Endothelial cell of umbilical vein (primary cell): ENCODE measurements at regions not wholly inside any gene's neighbourhood (a gene's known extent, or its start where the extent isn't known, plus 50 kb on each side); places are given as distances from the start of the nearest gene placed in this dataset.

ENCODE experiments used
- BruUV-seq: library from RNA; stranded (reverse); fragments of 400-500 nt; replicated peaks from 2 replicates; lab custom pipeline; 2021; lab: Mats Ljungman, UMichigan
- CTCF ChIA-PET: fragments of 300-600, 350-600 bp; sonication (Branson Sonifier 250); formaldehyde crosslinking; loops from one replicate; lab custom pipeline; 2021; ENCODE audit warnings: antibody characterized with exemption, inconsistent platforms; lab: Charles Lee
- POLR2A ChIA-PET: fragments of 300-600, 350-600 bp; sonication (Branson Sonifier 250); formaldehyde crosslinking; loops from one replicate; lab custom pipeline; 2021; ENCODE audit warnings: antibody characterized with exemption, inconsistent platforms; lab: Charles Lee
- DNase-seq: peaks from one replicate; pipeline ENCODE4 v3.0.0-alpha.2; 2011; ENCODE audit warnings: low read depth, low spot score
- FAIRE-seq: peaks from 2 replicates; lab custom pipeline; 2011; peaks lifted over from hg19 to GRCh38; lab: Jason Lieb, UNC
- H2AFZ ChIP-seq: 2 replicates; pipeline ENCODE4 v1.6.0; 2012; ENCODE audit warnings: low read depth, low read length, control low read depth, inconsistent platforms
- H3K27ac ChIP-seq: 2 replicates; pipeline ENCODE4 v1.5.1; 2011; ENCODE audit warnings: low read depth, mild to moderate bottlenecking, control low read depth, low read length, moderate library complexity; ENCODE audit not compliant: insufficient read depth
- H3K27me3 ChIP-seq, 2 experiments: 2 replicates each; pipeline versions ENCODE4 v1.6.0 to v1.6.1; 2011; ENCODE audit warnings: low read length in 2 of 2, mixed read lengths in 1 of 2; ENCODE audit not compliant: control insufficient read depth in 2 of 2, insufficient read depth in 2 of 2
- H3K36me3 ChIP-seq, 2 experiments: 2 replicates in 1 of 2; 3 replicates in 1 of 2; pipeline ENCODE4 v1.5.1; 2011; ENCODE audit warnings: low read length in 2 of 2, mild to moderate bottlenecking in 1 of 2, moderate library complexity in 1 of 2; ENCODE audit not compliant: control insufficient read depth in 2 of 2, insufficient read depth in 2 of 2; ENCODE audit errors: extremely low read depth in 1 of 2
- H3K4me1 ChIP-seq: 3 replicates; pipeline ENCODE4 v1.5.1; 2011; ENCODE audit warnings: mild to moderate bottlenecking, low read length; ENCODE audit not compliant: control insufficient read depth, insufficient read depth; ENCODE audit errors: extremely low read depth
- H3K4me2 ChIP-seq: 2 replicates; pipeline ENCODE4 v1.6.1; 2011; ENCODE audit warnings: low read length, control low read depth, mixed read lengths; ENCODE audit not compliant: insufficient read depth
- H3K4me3 ChIP-seq, 3 experiments: fragments of 200-600 bp in 1 of 3; sonication (generic), shearing (Covaris generic) in 1 of 3; replicated peaks in 1 of 3; 2 replicates each; pipeline ENCODE4 v1.5.1; 2011 to 2016; ENCODE audit warnings: control low read depth in 3 of 3, low read length in 3 of 3, mild to moderate bottlenecking in 2 of 3, inconsistent platforms in 1 of 3, low read depth in 1 of 3, moderate library complexity in 1 of 3; ENCODE audit not compliant: insufficient read depth in 1 of 3
- H3K79me2 ChIP-seq: 2 replicates; pipeline ENCODE4 v1.6.0; 2012; ENCODE audit warnings: low read length, inconsistent platforms; ENCODE audit not compliant: control insufficient read depth, insufficient read depth
- H3K9ac ChIP-seq: replicated peaks from 2 replicates; pipeline ENCODE3; 2011; ENCODE audit warnings: low read length, control low read depth; ENCODE audit not compliant: insufficient read depth; ENCODE audit errors: extremely low read depth
- H3K9me1 ChIP-seq: replicated peaks from 3 replicates; pipeline ENCODE4 v1.6.0; 2011; ENCODE audit warnings: mild to moderate bottlenecking, low read length; ENCODE audit not compliant: control insufficient read depth, insufficient read depth; ENCODE audit errors: extremely low read depth
- H3K9me3 ChIP-seq: replicated peaks from 2 replicates; pipeline ENCODE4 v1.5.1; 2012; ENCODE audit warnings: low read length, inconsistent platforms; ENCODE audit not compliant: control insufficient read depth, insufficient read depth
- H4K20me1 ChIP-seq: replicated peaks from 2 replicates; pipeline ENCODE3; 2011; ENCODE audit warnings: mild to moderate bottlenecking, low read length; ENCODE audit not compliant: control insufficient read depth, insufficient read depth; ENCODE audit errors: extremely low read depth
- CTCF ChIP-seq, 2 donors: IDR thresholded peaks; 1 replicate in 1 of 2; 2 replicates in 1 of 2; pipeline ENCODE4 v1.5.1; 2011; ENCODE audit warnings: low read length in 2 of 2, mild to moderate bottlenecking in 2 of 2, moderate library complexity in 2 of 2, control low read depth in 1 of 2, inconsistent platforms in 1 of 2, low read depth in 1 of 2; ENCODE audit not compliant: insufficient read depth in 1 of 2; ENCODE audit errors: extremely low read depth in 1 of 2
- EZH2 ChIP-seq: IDR thresholded peaks from 2 replicates; pipeline ENCODE4 v1.6.1; 2012; ENCODE audit warnings: borderline replicate concordance, low read depth, mild to moderate bottlenecking, moderate library complexity, low read length, inconsistent platforms; ENCODE audit not compliant: severe bottlenecking
- FOS ChIP-seq: IDR thresholded peaks from 2 replicates; pipeline ENCODE4 v1.6.1; 2011; ENCODE audit warnings: mild to moderate bottlenecking, low read length, moderate library complexity, borderline replicate concordance; ENCODE audit not compliant: insufficient read depth
- GATA2 ChIP-seq: IDR thresholded peaks from 2 replicates; pipeline ENCODE4 v1.7.0; 2011; ENCODE audit warnings: low read depth, mild to moderate bottlenecking, moderate library complexity, mixed read lengths, low read length; ENCODE audit not compliant: insufficient read length, insufficient read depth
- JUN ChIP-seq: IDR thresholded peaks from 2 replicates; pipeline ENCODE4 v1.6.1; 2011; ENCODE audit warnings: borderline replicate concordance, low read depth; ENCODE audit not compliant: insufficient read length, insufficient read depth
- MAX ChIP-seq: IDR thresholded peaks from 2 replicates; pipeline ENCODE4 v1.6.1; 2011; ENCODE audit not compliant: insufficient read depth, insufficient read length
- MYC ChIP-seq: IDR thresholded peaks from one replicate; pipeline ENCODE4 v1.6.1; 2011; ENCODE audit warnings: mild to moderate bottlenecking, low read depth, low read length
- POLR2A ChIP-seq: IDR thresholded peaks from 2 replicates; pipeline ENCODE4 v1.6.1; 2012; ENCODE audit warnings: low read depth, mild to moderate bottlenecking, control low read depth, low read length
- POLR2AphosphoS5 ChIP-seq: IDR thresholded peaks from 2 replicates; pipeline ENCODE4 v1.6.1; 2012; ENCODE audit warnings: low read depth, mild to moderate bottlenecking, control low read depth, low read length, moderate library complexity; ENCODE audit not compliant: insufficient read depth
- dilution Hi-C: fragments of 300-500 bp; cut with MboI; formaldehyde crosslinking; loops from one replicate; pipeline ENCODE4 v1.15.0; 2019; ENCODE audit warnings: low sequenced_read_pairs; ENCODE audit not compliant: extremely low pct_ligation_motif_present
- intact Hi-C: fragments of 100-400 bp; cut with micrococcal nuclease; formaldehyde crosslinking; loops from one replicate; pipeline ENCODE4 v1.10.0; 2022

GRCh38 chr1:172977296-172978017 is 73.3 kb downstream of the TNFSF18 start:
- Histone ChIP-seq H2AFZ (peak overlapping the region; percentile 42), H3K27ac (no peak overlapping the region), H3K36me3 (no peaks in the 10 kb centered on the region), H3K4me1 (peaks cover 31% of the 10 kb centered on the region), H3K9me3 (no peaks in the 10 kb centered on the region), H3K4me2 (no peak overlapping the region), H4K20me1 (no peaks in the 10 kb centered on the region), H3K9me1 (no peaks in the 10 kb centered on the region), H3K9ac (no peak overlapping the region), H3K27me3 (no peaks in the 10 kb centered on the region), H3K4me3 (no peak overlapping the region), H3K79me2 (no peaks in the 10 kb centered on the region)
- FAIRE-seq, result no peak
- ChIA-PET POLR2A (no interaction called here), CTCF (interaction anchor here (0.6 to 0.9 kb wide), 3 partner anchors 104 to 216 kb away, joined by 3 read pairs; no protein-coding TSS in a partner anchor)
- BruUV-seq, result no TSS peak
- TF ChIP-seq POLR2AphosphoS5 (peak; percentile 22), MAX (no peak), MYC (no peak), JUN (no peak), POLR2A (no peak), GATA2 (no peak), FOS (peak; percentile 33), EZH2 (no peak), CTCF (IDR thresholded peaks at IDR 0.05; ENCODE audit: extremely low read depth in 1 of 2, insufficient read depth in 1 of 2, low read depth in 1 of 2, low read length in 2 of 2) (no peak)
- intact Hi-C loops (loop anchor here (5.0 kb wide), 1 partner anchor 75 kb away; the partner anchor contains the start of gene TNFSF18), dilution Hi-C loops (no loop called here)
- DNase-seq, result no peak
